Type B pancreatic cell (in vitro differentiated cells): ENCODE measurements at regions not wholly inside any gene's neighbourhood (a gene's known extent, or its start where the extent isn't known, plus 50 kb on each side); places are given as distances from the start of the nearest gene placed in this dataset.

ENCODE experiments used
- DNase-seq: peaks from one replicate; pipeline ENCODE4 v3.0.0; 2021; ENCODE audit warnings: mixed read lengths; ENCODE audit not compliant: unreplicated experiment; ENCODE audit errors: extremely low spot score
- H3K27ac Mint-ChIP-seq: 2 replicates; pipeline ENCODE4 v1.8.0; 2021; ENCODE audit warnings: mild to moderate bottlenecking, mixed read lengths
- H3K27me3 Mint-ChIP-seq: 2 replicates; pipeline ENCODE4 v1.8.0; 2021; ENCODE audit warnings: mixed read lengths
- H3K36me3 Mint-ChIP-seq: 2 replicates; pipeline ENCODE4 v1.8.0; 2021; ENCODE audit warnings: mixed read lengths
- H3K4me1 Mint-ChIP-seq: one replicate; pipeline ENCODE4 v1.8.0; 2021; ENCODE audit warnings: mixed read lengths; ENCODE audit not compliant: unreplicated experiment
- H3K4me3 Mint-ChIP-seq: 2 replicates; pipeline ENCODE4 v1.8.0; 2021; ENCODE audit warnings: mild to moderate bottlenecking, mixed read lengths
- H3K9me3 Mint-ChIP-seq: 2 replicates; pipeline ENCODE4 v1.8.0; 2021; ENCODE audit warnings: mixed read lengths
- TF ChIP-seq, protein P1 (sequence below): fragments of 200-600 bp; sonication (generic); conservative IDR thresholded peaks from 2 replicates; pipeline ENCODE4 v1.5.0; 2021; ENCODE audit warnings: antibody characterized with exemption, mild to moderate bottlenecking

- peaks cover 19% of the 10 kb centered on the region for H3K27me3 Mint-ChIP-seq
- H3K4me1 Mint-ChIP-seq, result peaks cover 36% of the 10 kb centered on the region
- H3K9me3 Mint-ChIP-seq, result no peaks in the 10 kb centered on the region
- no peaks in the 10 kb centered on the region for H3K36me3 Mint-ChIP-seq
- DNase-seq, result no peak
- peak overlapping the region; percentile 38 for H3K4me3 Mint-ChIP-seq
- H3K27ac Mint-ChIP-seq, result peak overlapping the region; percentile 16
- TF ChIP-seq, protein P1, sequence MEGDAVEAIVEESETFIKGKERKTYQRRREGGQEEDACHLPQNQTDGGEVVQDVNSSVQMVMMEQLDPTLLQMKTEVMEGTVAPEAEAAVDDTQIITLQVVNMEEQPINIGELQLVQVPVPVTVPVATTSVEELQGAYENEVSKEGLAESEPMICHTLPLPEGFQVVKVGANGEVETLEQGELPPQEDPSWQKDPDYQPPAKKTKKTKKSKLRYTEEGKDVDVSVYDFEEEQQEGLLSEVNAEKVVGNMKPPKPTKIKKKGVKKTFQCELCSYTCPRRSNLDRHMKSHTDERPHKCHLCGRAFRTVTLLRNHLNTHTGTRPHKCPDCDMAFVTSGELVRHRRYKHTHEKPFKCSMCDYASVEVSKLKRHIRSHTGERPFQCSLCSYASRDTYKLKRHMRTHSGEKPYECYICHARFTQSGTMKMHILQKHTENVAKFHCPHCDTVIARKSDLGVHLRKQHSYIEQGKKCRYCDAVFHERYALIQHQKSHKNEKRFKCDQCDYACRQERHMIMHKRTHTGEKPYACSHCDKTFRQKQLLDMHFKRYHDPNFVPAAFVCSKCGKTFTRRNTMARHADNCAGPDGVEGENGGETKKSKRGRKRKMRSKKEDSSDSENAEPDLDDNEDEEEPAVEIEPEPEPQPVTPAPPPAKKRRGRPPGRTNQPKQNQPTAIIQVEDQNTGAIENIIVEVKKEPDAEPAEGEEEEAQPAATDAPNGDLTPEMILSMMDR, result no peak
Measured at GRCh38 chr11:11069841-11070835, 212.3 kb upstream of the ZBED5 start.

GRCh38 chr11:11068113-11068512, 210.3 kb upstream of the ZBED5 start:
- TF ChIP-seq, protein P1, result no peak
- DNase-seq, result no peak
- Mint-ChIP-seq H3K4me3 (no peak overlapping the region), H3K36me3 (no peaks in the 10 kb centered on the region), H3K27me3 (peaks cover 19% of the 10 kb centered on the region), H3K4me1 (peaks cover 31% of the 10 kb centered on the region), H3K9me3 (peaks cover under 1% of the 10 kb centered on the region), H3K27ac (no peak overlapping the region)

- TF ChIP-seq, protein P1, result no peak
- DNase-seq, result no peak
- no peaks in the 10 kb centered on the region for H3K36me3 Mint-ChIP-seq
- no peak overlapping the region for H3K27ac Mint-ChIP-seq
- peaks cover 14% of the 10 kb centered on the region for H3K4me1 Mint-ChIP-seq
- peaks cover 15% of the 10 kb centered on the region for H3K27me3 Mint-ChIP-seq
- no peak overlapping the region for H3K4me3 Mint-ChIP-seq
- peaks cover 4% of the 10 kb centered on the region for H3K9me3 Mint-ChIP-seq
Measured at GRCh38 chr11:11065396-11065795, 207.5 kb upstream of the ZBED5 start.

- no peaks in the 10 kb centered on the region for H3K36me3 Mint-ChIP-seq
- DNase-seq, result no peak
- H3K4me1 Mint-ChIP-seq, result no peaks in the 10 kb centered on the region
- H3K27me3 Mint-ChIP-seq, result no peaks in the 10 kb centered on the region
- no peak overlapping the region for H3K27ac Mint-ChIP-seq
- H3K9me3 Mint-ChIP-seq, result peaks cover 15% of the 10 kb centered on the region
- H3K4me3 Mint-ChIP-seq, result no peak overlapping the region
- TF ChIP-seq, protein P1, result no peak
Measured at GRCh38 chr11:11057472-11057854, 199.6 kb upstream of the ZBED5 start.

GRCh38 chr11:11056749-11057471, 199.1 kb upstream of the ZBED5 start:
- no peak overlapping the region for H3K4me3 Mint-ChIP-seq
- no peak for DNase-seq
- H3K9me3 Mint-ChIP-seq, result peaks cover 15% of the 10 kb centered on the region
- H3K36me3 Mint-ChIP-seq, result no peaks in the 10 kb centered on the region
- H3K27me3 Mint-ChIP-seq, result no peaks in the 10 kb centered on the region
- H3K27ac Mint-ChIP-seq, result no peak overlapping the region
- TF ChIP-seq, protein P1, result no peak
- no peaks in the 10 kb centered on the region for H3K4me1 Mint-ChIP-seq
